KMS-11 (cell line): ENCODE measurements at regions not wholly inside any gene's neighbourhood (a gene's known extent, or its start where the extent isn't known, plus 50 kb on each side); places are given as distances from the start of the nearest gene placed in this dataset.
A peak's percentile ranks its signal among the peaks of the same experiment; 100 is the strongest.

Experiments used
- H2AFZ ChIP-seq: fragments of 200-600 bp; sonication (generic); 2 replicates; pipeline ENCODE4 v1.6.1; 2016; ENCODE audit warnings: antibody characterized with exemption, mixed run types, low read depth
- H3K27ac ChIP-seq: fragments of 200-600 bp; sonication (generic); 2 replicates; pipeline ENCODE4 v1.6.1; 2016; ENCODE audit warnings: mild to moderate bottlenecking, mixed run types
- H3K27me3 ChIP-seq: fragments of 200-600 bp; sonication (generic); 2 replicates; pipeline ENCODE4 v1.6.1; 2017; ENCODE audit warnings: mild to moderate bottlenecking, low read depth, mixed run types, moderate library complexity; ENCODE audit not compliant: insufficient read depth
- H3K36me3 ChIP-seq: fragments of 200-600 bp; sonication (generic); 2 replicates; pipeline ENCODE4 v1.6.1; 2017; ENCODE audit warnings: mild to moderate bottlenecking, mixed run types; ENCODE audit not compliant: insufficient read depth
- H3K4me1 ChIP-seq: fragments of 200-600 bp; sonication (generic); 2 replicates; pipeline ENCODE4 v1.6.1; 2016; ENCODE audit warnings: mild to moderate bottlenecking, low read depth, mixed run types; ENCODE audit not compliant: poor library complexity, severe bottlenecking
- H3K4me2 ChIP-seq: fragments of 200-600 bp; sonication (generic); 2 replicates; pipeline ENCODE4 v1.7.0; 2016; ENCODE audit warnings: mild to moderate bottlenecking, mixed run types
- H3K4me3 ChIP-seq: fragments of 200-600 bp; sonication (generic); IDR thresholded peaks from 2 replicates; pipeline ENCODE4 v1.6.1; 2017; ENCODE audit warnings: low read depth, low read length, mixed read lengths; ENCODE audit not compliant: insufficient read depth
- H3K79me2 ChIP-seq: fragments of 200-600 bp; sonication (generic); 2 replicates; pipeline ENCODE4 v1.6.1; 2016; ENCODE audit warnings: low read depth, mixed run types; ENCODE audit not compliant: insufficient read depth
- H3K9ac ChIP-seq: fragments of 200-600 bp; sonication (generic); 2 replicates; pipeline ENCODE4 v1.6.1; 2016; ENCODE audit warnings: mild to moderate bottlenecking, mixed run types
- H4K20me1 ChIP-seq: fragments of 200-600 bp; sonication (generic); 2 replicates; pipeline ENCODE4 v1.6.1; 2016; ENCODE audit warnings: mild to moderate bottlenecking, mixed run types; ENCODE audit not compliant: insufficient read depth
- CTCF ChIP-seq: fragments of 200-600 bp; sonication (generic); conservative IDR thresholded peaks from 2 replicates; pipeline ENCODE4 v1.6.1; 2017; ENCODE audit warnings: low read depth, mild to moderate bottlenecking, antibody characterized with exemption, low read length, moderate library complexity, mixed read lengths

GRCh38 chr2:60136913-60137312, 416.5 kb downstream of the BCL11A start:
- Histone ChIP-seq H3K4me1 (no peaks in the 10 kb centered on the region), H3K79me2 (no peaks in the 10 kb centered on the region)
- no peak for TF ChIP-seq CTCF

GRCh38 chr2:60127191-60127590, 426.3 kb downstream of the BCL11A start:
- no peak overlapping the region for H2AFZ ChIP-seq
- no peaks in the 10 kb centered on the region for H3K79me2 ChIP-seq
- no peak overlapping the region for H3K4me3 ChIP-seq
- H3K9ac ChIP-seq = no peak overlapping the region
- no peak overlapping the region for H3K4me2 ChIP-seq
- no peaks in the 10 kb centered on the region for H3K4me1 ChIP-seq
- TF ChIP-seq CTCF = no peak
- H4K20me1 ChIP-seq = no peaks in the 10 kb centered on the region
- H3K36me3 ChIP-seq = no peaks in the 10 kb centered on the region
- no peak overlapping the region for H3K27ac ChIP-seq
- H3K27me3 ChIP-seq = no peaks in the 10 kb centered on the region

More at GRCh38 chr2:60136913-60137312, 416.5 kb downstream of the BCL11A start:
- H3K9ac ChIP-seq = no peak overlapping the region
- no peaks in the 10 kb centered on the region for H3K36me3 ChIP-seq
- H4K20me1 ChIP-seq = no peaks in the 10 kb centered on the region
- no peak overlapping the region for H3K4me3 ChIP-seq
- no peak overlapping the region for H3K4me2 ChIP-seq
- no peaks in the 10 kb centered on the region for H3K27me3 ChIP-seq
- H2AFZ ChIP-seq = no peak overlapping the region
- no peak overlapping the region for H3K27ac ChIP-seq

GRCh38 chr2:60125611-60126426, 427.6 kb downstream of the BCL11A start:
- no peak overlapping the region for H3K9ac ChIP-seq
- H3K27ac ChIP-seq = no peak overlapping the region
- TF ChIP-seq CTCF = no peak
- H3K27me3 ChIP-seq = no peaks in the 10 kb centered on the region
- no peaks in the 10 kb centered on the region for H3K36me3 ChIP-seq
- no peak overlapping the region for H2AFZ ChIP-seq
- H3K4me1 ChIP-seq = no peaks in the 10 kb centered on the region
- H3K79me2 ChIP-seq = no peaks in the 10 kb centered on the region
- no peaks in the 10 kb centered on the region for H4K20me1 ChIP-seq
- no peak overlapping the region for H3K4me3 ChIP-seq
- H3K4me2 ChIP-seq = no peak overlapping the region

GRCh38 chr2:60119778-60120177, 433.7 kb downstream of the BCL11A start:
- Histone ChIP-seq H3K4me3 (no peak overlapping the region), H3K36me3 (no peaks in the 10 kb centered on the region), H3K27ac (no peak overlapping the region), H3K4me2 (no peak overlapping the region), H3K9ac (no peak overlapping the region), H3K79me2 (no peaks in the 10 kb centered on the region), H2AFZ (no peak overlapping the region), H4K20me1 (no peaks in the 10 kb centered on the region), H3K4me1 (no peaks in the 10 kb centered on the region), H3K27me3 (no peaks in the 10 kb centered on the region)
- TF ChIP-seq CTCF = 0 out of 2 replicates have a peak, but pooled peaks have one; percentile 14
